H1 (cell line): ENCODE measurements at regions not wholly inside any gene's neighbourhood (a gene's known extent, or its start where the extent isn't known, plus 50 kb on each side); places are given as distances from the start of the nearest gene placed in this dataset.

Source experiments
- FOSL1 ChIP-seq: IDR thresholded peaks from 2 replicates; pipeline ENCODE4 v1.6.1; 2011; ENCODE audit warnings: mild to moderate bottlenecking, low read depth, low read length, moderate library complexity; ENCODE audit not compliant: insufficient read depth

DNA sequence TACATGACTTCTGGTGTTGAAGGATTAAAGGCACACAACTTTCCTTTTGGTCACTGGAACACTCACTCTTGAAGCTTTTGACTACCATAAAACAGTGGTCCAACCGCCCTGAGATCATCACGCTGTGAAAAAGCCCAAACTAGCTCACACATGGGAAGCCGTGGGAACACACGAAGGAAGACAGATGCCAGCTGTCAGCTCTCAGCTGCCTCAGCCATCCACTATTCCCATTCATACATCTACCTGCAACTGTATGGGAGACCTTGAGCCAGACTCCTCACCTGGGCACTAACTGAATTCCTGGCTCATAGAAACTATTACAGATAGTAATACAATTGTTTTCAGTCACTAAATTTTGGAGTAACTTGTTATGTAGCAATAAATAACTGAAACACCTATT, 246.1 kb downstream of the MSX2 start (continued):
- TF ChIP-seq FOSL1 = no peak
